AG04449 (cell line): ENCODE measurements at regions not wholly inside any gene's neighbourhood (a gene's known extent, or its start where the extent isn't known, plus 50 kb on each side); places are given as distances from the start of the nearest gene placed in this dataset.

Experiments used
- CTCF ChIA-PET: fragments of 350-600 bp; formaldehyde crosslinking; extraction: SDS; loops from one replicate; lab custom pipeline; 2021; ENCODE audit warnings: antibody characterized with exemption; lab: Yijun Ruan, JAX
- POLR2A ChIA-PET: fragments of 400-600, 350-600 bp; formaldehyde crosslinking; extraction: SDS; loops from one replicate; lab custom pipeline; 2020; ENCODE audit warnings: antibody characterized with exemption, inconsistent platforms; lab: Yijun Ruan, JAX
- DNase-seq: peaks from one replicate; pipeline ENCODE4 v3.0.0-alpha.2; 2010; ENCODE audit warnings: low read depth, low spot score
- H3K4me3 ChIP-seq: 2 replicates; pipeline ENCODE4 v1.5.1; 2011; ENCODE audit warnings: low read depth, mild to moderate bottlenecking, control low read depth, low read length
- TF ChIP-seq, protein P1 (sequence below): IDR thresholded peaks from one replicate; pipeline ENCODE4 v1.5.1; 2011; ENCODE audit warnings: mild to moderate bottlenecking, moderate library complexity, low read length, control low read depth, inconsistent platforms; ENCODE audit not compliant: insufficient read depth; ENCODE audit errors: missing control alignments

DNA sequence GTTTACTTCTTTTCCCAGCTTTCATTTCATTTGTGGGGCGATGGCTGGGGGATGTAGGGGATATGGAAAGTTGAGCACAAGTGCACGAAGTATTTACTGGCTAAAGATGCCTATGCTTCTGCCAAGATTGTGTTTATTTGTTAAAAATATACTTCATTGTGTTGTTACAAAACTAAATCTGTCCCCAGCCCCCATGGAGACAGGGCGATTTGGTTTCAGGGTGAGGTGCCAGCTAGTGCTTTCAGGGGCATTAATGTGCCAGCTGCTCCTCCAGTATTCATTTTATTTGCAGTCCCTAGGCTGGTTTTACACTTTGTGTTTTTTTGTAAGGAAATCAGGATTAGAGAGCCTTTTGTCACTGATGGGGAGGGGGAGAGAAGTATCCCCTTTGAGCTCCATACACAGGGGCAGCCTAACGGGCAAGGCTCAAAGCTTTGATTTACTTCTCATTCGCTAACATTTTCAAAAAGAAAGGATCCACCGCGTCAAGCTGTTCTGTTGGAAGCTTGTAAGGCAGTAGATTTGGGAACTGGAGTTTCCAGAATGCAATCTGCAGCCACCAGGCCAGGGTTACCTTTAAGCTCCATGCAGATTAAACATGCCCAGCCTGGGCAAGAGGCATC lies 198.7 kb upstream of the PLEKHG7 start:
- no peak overlapping the region for H3K4me3 ChIP-seq
- POLR2A ChIA-PET, result no interaction called here
- TF ChIP-seq, protein P1, sequence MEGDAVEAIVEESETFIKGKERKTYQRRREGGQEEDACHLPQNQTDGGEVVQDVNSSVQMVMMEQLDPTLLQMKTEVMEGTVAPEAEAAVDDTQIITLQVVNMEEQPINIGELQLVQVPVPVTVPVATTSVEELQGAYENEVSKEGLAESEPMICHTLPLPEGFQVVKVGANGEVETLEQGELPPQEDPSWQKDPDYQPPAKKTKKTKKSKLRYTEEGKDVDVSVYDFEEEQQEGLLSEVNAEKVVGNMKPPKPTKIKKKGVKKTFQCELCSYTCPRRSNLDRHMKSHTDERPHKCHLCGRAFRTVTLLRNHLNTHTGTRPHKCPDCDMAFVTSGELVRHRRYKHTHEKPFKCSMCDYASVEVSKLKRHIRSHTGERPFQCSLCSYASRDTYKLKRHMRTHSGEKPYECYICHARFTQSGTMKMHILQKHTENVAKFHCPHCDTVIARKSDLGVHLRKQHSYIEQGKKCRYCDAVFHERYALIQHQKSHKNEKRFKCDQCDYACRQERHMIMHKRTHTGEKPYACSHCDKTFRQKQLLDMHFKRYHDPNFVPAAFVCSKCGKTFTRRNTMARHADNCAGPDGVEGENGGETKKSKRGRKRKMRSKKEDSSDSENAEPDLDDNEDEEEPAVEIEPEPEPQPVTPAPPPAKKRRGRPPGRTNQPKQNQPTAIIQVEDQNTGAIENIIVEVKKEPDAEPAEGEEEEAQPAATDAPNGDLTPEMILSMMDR, result no peak
- no peak for DNase-seq
- CTCF ChIA-PET, result interaction anchor here (1.2 to 1.3 kb wide), 2 partner anchors 26 to 360 kb away, joined by 3 to 4 read pairs; no protein-coding TSS in a partner anchor

DNA sequence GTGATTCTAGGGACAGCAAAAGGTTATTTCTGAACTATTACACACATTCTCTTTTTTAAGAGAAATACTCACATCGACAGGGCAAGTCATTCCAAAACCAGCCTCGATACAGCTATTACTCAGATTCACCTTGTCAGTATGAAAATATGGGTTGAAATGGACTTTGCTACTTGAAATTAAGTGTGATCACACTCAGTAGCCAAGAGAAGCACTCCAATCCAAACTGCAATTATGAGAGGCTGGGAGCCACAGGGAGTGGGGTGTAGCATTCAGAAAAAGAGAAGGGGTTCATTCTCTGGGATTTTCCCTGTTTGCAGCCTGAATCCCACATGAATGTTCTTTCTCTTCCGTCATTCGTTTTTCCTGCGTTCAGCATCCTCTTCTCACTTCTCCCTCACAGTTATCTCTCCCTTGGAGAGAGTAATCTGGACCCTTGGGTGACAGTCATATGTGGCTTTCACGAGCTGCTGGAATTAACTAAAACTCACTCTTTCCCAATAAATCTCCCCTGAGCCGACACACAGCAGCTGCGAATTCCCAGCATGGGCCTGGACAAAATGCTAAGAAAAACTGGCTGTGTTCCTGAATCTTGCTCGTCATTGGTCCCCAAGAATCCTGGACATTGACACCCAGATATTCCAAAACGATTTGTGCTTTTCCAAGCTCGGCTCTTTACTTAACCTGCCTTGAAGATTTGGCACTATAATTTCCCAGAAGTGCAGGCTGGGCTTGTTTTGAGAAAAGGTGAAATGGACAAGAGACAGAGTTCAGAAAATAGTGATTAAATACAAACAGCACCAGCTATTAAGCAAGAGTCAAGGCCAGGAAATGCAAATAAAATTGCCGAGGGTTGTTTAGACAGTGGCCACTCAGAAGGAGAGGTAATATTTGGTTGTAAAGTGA lies 199.5 kb upstream of the PLEKHG7 start:
- H3K4me3 ChIP-seq, result no peak overlapping the region
- POLR2A ChIA-PET, result no interaction called here
- TF ChIP-seq, protein P1, result no peak
- CTCF ChIA-PET, result interaction anchor here (0.7 to 1.3 kb wide), 3 partner anchors 9 to 359 kb away, joined by 3 to 4 read pairs (median 4); no protein-coding TSS in a partner anchor
- no peak for DNase-seq

DNA sequence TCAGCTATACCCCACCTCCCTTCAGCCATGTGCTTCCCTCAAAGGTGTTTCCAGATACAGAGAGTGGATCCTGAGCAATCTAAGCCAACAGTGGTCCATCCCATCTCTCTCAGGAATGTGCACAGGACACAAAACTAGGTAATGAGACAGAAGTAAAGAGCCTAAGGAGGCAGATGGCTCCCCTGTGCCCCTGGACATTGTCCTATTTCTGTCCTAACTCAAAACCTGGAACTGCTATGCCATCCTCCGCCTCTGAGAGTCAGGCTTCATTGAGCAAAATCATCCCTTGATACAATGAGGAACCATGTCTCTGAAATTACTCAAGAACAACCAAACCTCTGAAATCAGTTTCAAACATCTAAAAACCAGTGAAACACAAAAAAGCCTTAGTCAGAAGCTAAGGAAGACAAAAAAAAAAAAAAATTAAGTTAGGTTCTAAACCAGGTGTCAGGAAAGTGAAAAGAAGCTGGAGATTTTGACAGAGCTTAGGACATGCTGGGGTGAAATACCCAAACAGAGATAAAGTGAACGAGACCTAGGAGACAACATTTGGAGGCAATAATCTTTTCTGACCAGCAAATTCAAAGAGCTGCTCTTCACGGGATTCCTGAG lies 200.3 kb upstream of the PLEKHG7 start:
- ChIA-PET CTCF (interaction anchor here (0.7 kb wide), 1 partner anchor 8 kb away, joined by 4 read pairs; no protein-coding TSS in a partner anchor), POLR2A (no interaction called here)
- no peak for DNase-seq
- TF ChIP-seq, protein P1, result no peak
- no peak overlapping the region for H3K4me3 ChIP-seq

DNA sequence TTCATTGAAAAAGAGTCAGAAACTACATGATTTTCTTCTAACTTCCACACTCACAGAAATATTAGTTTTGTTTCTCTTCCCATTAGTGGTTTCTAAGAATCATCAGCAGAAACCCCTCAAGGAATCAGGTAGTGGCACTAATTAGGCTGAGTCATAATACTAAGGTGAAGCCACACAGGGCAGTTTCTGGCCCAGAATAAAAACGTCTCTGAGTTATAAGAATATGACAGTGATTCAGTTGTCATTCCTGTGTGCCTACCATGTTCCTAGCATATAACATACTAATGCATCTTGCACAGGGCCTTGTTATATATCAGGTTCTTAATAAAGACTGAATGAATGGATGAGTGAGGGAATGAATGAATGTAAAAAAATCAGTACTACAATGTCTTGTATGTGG lies 206.0 kb upstream of the PLEKHG7 start:
- ChIA-PET CTCF (no interaction called here), POLR2A (no interaction called here)
- DNase-seq, result no peak
- H3K4me3 ChIP-seq, result no peak overlapping the region
- TF ChIP-seq, protein P1, result no peak

DNA sequence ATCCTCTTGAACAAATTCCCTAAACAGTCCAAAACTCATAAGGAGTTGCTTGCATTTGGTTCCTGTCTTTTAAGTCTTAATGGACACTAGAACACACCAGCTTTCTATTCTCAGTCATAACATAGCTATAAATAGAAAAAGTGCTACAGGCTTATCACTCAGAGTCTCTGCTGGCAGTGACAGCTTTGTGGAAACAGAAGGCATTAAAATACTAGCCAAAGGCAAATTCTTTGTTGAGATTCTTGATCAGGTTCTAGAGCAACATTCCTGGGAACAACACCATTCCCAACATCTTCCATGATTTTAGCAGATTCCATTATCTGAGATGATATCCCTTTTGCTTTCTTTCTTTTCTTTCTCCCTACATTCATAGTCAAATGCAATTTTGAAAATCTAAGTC lies 207.7 kb upstream of the PLEKHG7 start:
- no peak for DNase-seq
- POLR2A ChIA-PET, result no interaction called here
- CTCF ChIA-PET, result no interaction called here

More for the DNA sequence above, 207.7 kb upstream of the PLEKHG7 start:
- no peak overlapping the region for H3K4me3 ChIP-seq
- TF ChIP-seq, protein P1, result no peak
